ENCODE measurements at regions not wholly inside any gene's neighbourhood (a gene's known extent, or its start where the extent isn't known, plus 50 kb on each side); places are given as distances from the start of the nearest gene placed in this dataset.

GRCh38 chr12:126776026-126776655 is 1490.8 kb upstream of the TMEM132C start:
- no peak for FAIRE-seq
- no peaks in the 10 kb centered on the region for H3K36me3 ChIP-seq (ENCODE audit: control insufficient read depth in 2 of 3, insufficient read depth in 3 of 3, low read length in 3 of 3)
- H3K9me3 ChIP-seq (ENCODE audit: control insufficient read depth in 2 of 3, insufficient read depth in 1 of 3, low read length in 3 of 3), result no peaks in the 10 kb centered on the region
- H3K9ac ChIP-seq (ENCODE audit: low read length in 3 of 3), result no peak overlapping the region
- intact Hi-C loops (cut with DNase I), result no loop called here
- H3K4me3 ChIP-seq (ENCODE audit: low read length in 3 of 3), result no peak overlapping the region
- H3K27me3 ChIP-seq (ENCODE audit: control insufficient read depth, insufficient read depth, low read length), result no peaks in the 10 kb centered on the region
- H3K4me1 ChIP-seq (ENCODE audit: control insufficient read depth in 2 of 3, insufficient read depth in 2 of 3, low read depth in 1 of 3, low read length in 3 of 3), result no peaks in the 10 kb centered on the region
- H3K27ac ChIP-seq (ENCODE audit: low read depth in 2 of 2, low read length in 2 of 2), result no peak overlapping the region
- no peak for TF ChIP-seq CTCF (IDR thresholded peaks at IDR 0.05; ENCODE audit: borderline replicate concordance, extremely low read depth, insufficient read depth)
- DNase-seq, result no peak

GRCh38 chr12:126780343-126780742 is 1486.6 kb upstream of the TMEM132C start:
- H3K27ac ChIP-seq (ENCODE audit: low read depth in 2 of 2, low read length in 2 of 2), result no peak overlapping the region
- DNase-seq, result no peak
- H3K4me3 ChIP-seq (ENCODE audit: low read length in 3 of 3), result no peak overlapping the region
- TF ChIP-seq CTCF (IDR thresholded peaks at IDR 0.05; ENCODE audit: borderline replicate concordance, extremely low read depth, insufficient read depth), result no peak
- H3K36me3 ChIP-seq (ENCODE audit: control insufficient read depth in 2 of 3, insufficient read depth in 3 of 3, low read length in 3 of 3), result no peaks in the 10 kb centered on the region
- intact Hi-C loops (cut with DNase I), result no loop called here
- no peaks in the 10 kb centered on the region for H3K9me3 ChIP-seq (ENCODE audit: control insufficient read depth in 2 of 3, insufficient read depth in 1 of 3, low read length in 3 of 3)
- H3K4me1 ChIP-seq (ENCODE audit: control insufficient read depth in 2 of 3, insufficient read depth in 2 of 3, low read depth in 1 of 3, low read length in 3 of 3), result no peaks in the 10 kb centered on the region
- FAIRE-seq, result no peak
- no peak overlapping the region for H3K9ac ChIP-seq (ENCODE audit: low read length in 3 of 3)
- H3K27me3 ChIP-seq (ENCODE audit: control insufficient read depth, insufficient read depth, low read length), result no peaks in the 10 kb centered on the region

DNA sequence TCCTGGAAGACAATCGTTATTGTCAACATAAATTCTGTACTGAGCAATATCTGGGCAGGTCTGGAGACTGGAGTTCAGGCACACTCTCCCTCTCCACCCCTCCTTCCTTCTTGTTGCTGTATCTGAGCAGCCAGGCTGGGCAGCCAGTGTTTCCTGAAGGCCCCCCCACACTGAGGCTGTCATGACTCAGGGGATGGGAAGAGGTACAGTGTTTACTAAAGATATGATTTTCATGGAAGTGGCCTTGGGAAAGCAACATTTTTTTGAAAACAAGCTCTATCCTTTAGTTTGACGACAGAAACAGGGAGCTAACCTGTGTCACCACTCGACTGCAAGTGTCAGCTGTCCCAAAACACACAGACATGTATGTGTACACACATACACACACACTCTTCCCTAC is 1485.4 kb upstream of the TMEM132C start:
- no peaks in the 10 kb centered on the region for H3K27me3 ChIP-seq (ENCODE audit: control insufficient read depth, insufficient read depth, low read length)
- H3K36me3 ChIP-seq (ENCODE audit: control insufficient read depth in 2 of 3, insufficient read depth in 3 of 3, low read length in 3 of 3), result no peaks in the 10 kb centered on the region
- intact Hi-C loops (cut with DNase I), result no loop called here
- no peak overlapping the region for H3K27ac ChIP-seq (ENCODE audit: low read depth in 2 of 2, low read length in 2 of 2)
- H3K4me3 ChIP-seq (ENCODE audit: low read length in 3 of 3), result no peak overlapping the region
- DNase-seq (no peak), FAIRE-seq (no peak)
- no peak overlapping the region for H3K9ac ChIP-seq (ENCODE audit: low read length in 3 of 3)
- H3K4me1 ChIP-seq (ENCODE audit: control insufficient read depth in 2 of 3, insufficient read depth in 2 of 3, low read depth in 1 of 3, low read length in 3 of 3), result no peaks in the 10 kb centered on the region
- no peak for TF ChIP-seq CTCF (IDR thresholded peaks at IDR 0.05; ENCODE audit: borderline replicate concordance, extremely low read depth, insufficient read depth)
- H3K9me3 ChIP-seq (ENCODE audit: control insufficient read depth in 2 of 3, insufficient read depth in 1 of 3, low read length in 3 of 3), result no peaks in the 10 kb centered on the region

DNA sequence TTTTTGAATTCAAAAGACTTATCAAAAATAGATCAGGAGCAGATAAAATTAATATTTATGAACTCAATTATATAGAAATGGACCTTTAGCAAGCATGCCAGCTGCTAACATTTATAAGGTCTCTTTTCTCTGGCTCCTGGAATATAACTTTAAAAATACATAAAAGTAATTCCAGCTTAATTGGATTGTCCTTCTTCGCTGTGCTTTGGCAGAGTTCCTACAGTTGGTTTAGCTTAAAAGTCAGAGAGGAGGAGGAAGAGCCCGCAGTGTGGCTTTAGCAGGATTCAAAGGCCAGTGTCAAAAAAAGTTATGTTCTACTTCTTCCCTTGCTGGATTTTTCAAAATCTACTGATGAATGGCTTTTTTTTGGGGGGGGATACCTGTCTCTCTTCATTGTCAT is 1484.9 kb upstream of the TMEM132C start:
- H3K4me3 ChIP-seq (ENCODE audit: low read length in 3 of 3), result no peak overlapping the region
- DNase-seq, result no peak
- H3K27me3 ChIP-seq (ENCODE audit: control insufficient read depth, insufficient read depth, low read length), result no peaks in the 10 kb centered on the region
- no peaks in the 10 kb centered on the region for H3K9me3 ChIP-seq (ENCODE audit: control insufficient read depth in 2 of 3, insufficient read depth in 1 of 3, low read length in 3 of 3)
- H3K9ac ChIP-seq (ENCODE audit: low read length in 3 of 3), result no peak overlapping the region
- FAIRE-seq, result no peak
- H3K4me1 ChIP-seq (ENCODE audit: control insufficient read depth in 2 of 3, insufficient read depth in 2 of 3, low read depth in 1 of 3, low read length in 3 of 3), result no peaks in the 10 kb centered on the region
- H3K27ac ChIP-seq (ENCODE audit: low read depth in 2 of 2, low read length in 2 of 2), result no peak overlapping the region
- TF ChIP-seq CTCF (IDR thresholded peaks at IDR 0.05; ENCODE audit: borderline replicate concordance, extremely low read depth, insufficient read depth), result no peak
- H3K36me3 ChIP-seq (ENCODE audit: control insufficient read depth in 2 of 3, insufficient read depth in 3 of 3, low read length in 3 of 3), result no peaks in the 10 kb centered on the region
- intact Hi-C loops (cut with DNase I), result no loop called here
